Left hindlimb (tissue), 1 donor: ENCODE measurements at regions not wholly inside any gene's neighbourhood (a gene's known extent, or its start where the extent isn't known, plus 50 kb on each side); places are given as distances from the start of the nearest gene placed in this dataset.

Experiments
- DNase-seq: peaks from one replicate; pipeline ENCODE4 v3.0.0-alpha.2; 2018

DNA sequence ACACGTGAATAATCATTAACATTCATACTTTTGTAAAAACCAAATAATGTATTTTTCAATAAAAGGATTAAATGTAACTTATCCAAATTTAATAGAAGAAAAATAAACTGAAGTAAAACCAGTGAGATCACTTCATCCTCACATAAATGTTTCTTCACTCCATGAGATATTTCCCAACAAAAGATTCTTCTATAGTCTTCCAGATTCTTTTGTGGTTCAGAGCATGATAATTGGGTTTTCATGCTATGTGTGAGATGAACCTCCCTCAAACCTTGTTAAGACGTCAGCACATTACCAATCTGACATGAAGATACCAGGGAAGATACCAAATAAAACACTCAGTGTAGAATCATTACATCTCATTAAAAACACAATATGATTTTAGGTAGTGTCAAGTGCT lies 62.9 kb upstream of the OXGR1 start:
- DNase-seq: no peak

GRCh38 chr13:97058391-97058790 lies 64.1 kb upstream of the OXGR1 start:
- no peak for DNase-seq

GRCh38 chr13:97058926-97059325 lies 64.7 kb upstream of the OXGR1 start:
- DNase-seq: no peak

DNA sequence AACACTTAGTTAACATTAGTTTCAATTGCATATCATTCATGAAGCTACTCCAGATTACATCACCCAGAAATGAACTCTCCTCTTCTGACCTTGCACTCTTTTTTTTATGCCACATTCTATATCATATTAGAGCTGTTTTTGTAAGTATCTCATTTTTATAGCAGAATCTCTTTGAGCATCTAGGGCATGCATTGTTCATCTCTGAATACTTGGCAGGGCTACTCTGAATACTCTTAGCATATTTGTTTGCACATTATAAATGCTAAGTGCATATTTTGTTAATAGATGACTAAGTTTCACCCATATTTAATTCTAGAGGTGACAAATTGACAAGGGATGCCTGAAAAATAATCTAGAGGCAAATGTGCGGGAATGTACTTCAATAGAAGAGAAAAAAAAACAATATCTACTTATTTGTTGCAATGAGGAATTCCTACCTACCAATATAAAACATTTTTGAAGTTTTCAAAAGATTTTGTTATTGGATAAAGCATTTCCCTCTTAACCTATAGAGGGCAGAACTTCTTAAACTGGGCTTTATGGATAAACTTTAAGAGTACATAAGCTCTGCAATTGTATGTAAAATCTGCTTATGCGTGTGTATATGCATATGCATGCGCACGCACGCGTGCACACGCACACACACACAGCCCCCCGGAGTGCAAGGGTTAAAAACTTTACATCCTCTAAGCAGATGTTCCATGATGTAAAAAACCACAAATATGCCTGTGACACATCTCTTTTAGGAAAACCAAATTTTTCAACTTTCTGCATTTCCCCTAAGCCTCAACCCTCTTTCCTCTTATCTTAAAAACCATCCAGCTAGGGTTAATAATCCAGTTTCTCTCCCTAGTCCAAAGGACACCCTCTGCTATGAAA lies 73.0 kb upstream of the OXGR1 start:
- no peak for DNase-seq

DNA sequence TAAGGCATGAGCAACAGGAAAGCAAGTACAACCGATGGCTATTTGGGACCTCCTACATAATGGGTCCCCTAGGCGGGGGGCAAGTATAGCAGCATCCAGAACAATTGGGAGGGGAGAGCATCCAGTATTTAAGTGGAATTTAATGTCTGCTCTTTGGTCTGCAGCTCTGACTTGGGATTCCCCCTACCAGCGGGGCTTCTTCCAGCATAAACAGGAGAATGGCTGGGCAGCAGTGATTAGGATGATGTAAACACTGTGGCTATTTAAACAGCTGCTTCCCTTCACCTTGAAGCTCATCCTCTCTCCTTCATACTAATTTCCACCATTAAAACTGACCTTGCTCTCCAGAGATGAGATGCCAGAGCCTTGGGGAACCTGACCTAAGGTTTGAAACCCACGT lies 73.9 kb upstream of the OXGR1 start:
- no peak for DNase-seq

GRCh38 chr13:97069050-97069815 lies 75.0 kb upstream of the OXGR1 start:
- peak; percentile 51 for DNase-seq

GRCh38 chr13:97072297-97072696 lies 78.0 kb upstream of the OXGR1 start:
- no peak for DNase-seq

DNA sequence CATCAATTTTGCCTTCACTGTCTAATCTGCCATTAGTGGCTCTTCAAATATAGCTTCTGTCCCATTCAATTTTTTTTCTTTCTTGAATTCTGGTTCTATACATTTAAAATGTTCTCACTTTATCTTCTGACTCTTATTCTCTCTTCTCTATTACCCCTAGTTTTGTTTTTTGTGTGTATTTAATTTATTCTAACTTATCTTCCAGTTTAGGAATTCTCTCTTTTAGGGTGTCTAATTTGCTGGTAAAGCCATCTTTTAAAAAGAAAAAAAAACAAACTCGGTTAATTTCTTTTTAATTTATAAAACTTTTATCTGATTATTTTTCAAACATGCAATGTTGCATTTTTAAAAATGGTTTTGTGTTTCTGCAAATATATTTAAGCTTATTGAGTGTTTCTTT lies 80.3 kb upstream of the OXGR1 start:
- DNase-seq: no peak

GRCh38 chr13:97076898-97077297 lies 82.6 kb upstream of the OXGR1 start:
- no peak for DNase-seq

DNA sequence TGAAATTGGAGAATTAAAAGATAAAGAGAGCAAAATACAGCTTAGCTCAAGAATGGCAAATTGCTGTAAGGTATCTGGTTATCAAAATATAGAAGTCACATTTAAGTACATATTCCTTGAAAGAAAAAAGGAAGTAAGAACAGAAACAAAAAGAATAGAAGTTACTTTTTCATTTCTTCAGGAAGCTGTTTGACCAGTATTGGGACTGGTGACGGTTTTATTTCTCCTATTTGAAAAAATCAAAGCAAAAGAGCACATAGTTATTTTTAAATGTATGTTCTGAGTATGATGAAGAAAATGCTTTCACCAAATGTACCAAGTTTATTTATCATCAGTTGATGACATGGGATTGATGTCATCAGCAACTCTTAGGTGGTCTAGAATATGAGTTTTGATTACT lies 83.1 kb upstream of the OXGR1 start:
- DNase-seq: no peak

- DNase-seq: no peak
Observed at GRCh38 chr13:97079726-97080125, 85.5 kb upstream of the OXGR1 start.

DNA sequence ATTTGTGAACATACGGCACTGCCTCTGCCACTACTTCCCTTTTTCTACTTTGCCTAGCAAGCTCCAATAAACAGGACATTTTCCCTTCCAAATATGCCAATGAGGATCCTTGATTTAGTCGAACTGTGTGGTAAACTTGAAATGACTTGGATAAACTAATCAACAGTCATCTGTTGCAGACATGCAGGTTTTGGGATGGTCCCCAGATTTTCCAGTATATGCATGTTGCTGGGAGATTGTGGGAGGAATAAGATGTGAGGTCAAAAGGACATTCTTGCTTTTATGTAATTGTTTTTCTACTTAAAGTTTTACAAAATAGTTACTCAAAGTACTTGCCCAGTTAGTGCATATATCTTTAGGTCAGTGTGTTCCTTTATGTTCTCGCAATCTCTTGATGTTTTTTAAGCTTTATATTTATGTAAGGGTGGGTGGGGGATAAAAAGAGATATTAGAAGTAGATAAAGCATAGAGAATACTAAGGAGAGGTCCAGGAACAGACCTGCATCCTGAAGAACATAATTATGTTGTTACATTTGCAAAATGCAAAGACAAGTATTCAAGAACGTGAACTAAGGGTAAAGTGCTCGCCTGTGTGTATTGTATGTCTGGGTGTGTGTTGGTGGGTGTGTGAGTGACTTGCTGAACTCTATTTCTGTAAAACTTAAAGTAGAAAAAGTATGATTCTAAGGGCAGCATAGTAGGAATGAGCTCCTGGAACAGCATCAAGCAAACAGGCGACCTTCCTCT lies 88.4 kb upstream of the OXGR1 start:
- no peak for DNase-seq

- DNase-seq: no peak
Observed at GRCh38 chr13:97091196-97091595, 96.9 kb upstream of the OXGR1 start.

DNA sequence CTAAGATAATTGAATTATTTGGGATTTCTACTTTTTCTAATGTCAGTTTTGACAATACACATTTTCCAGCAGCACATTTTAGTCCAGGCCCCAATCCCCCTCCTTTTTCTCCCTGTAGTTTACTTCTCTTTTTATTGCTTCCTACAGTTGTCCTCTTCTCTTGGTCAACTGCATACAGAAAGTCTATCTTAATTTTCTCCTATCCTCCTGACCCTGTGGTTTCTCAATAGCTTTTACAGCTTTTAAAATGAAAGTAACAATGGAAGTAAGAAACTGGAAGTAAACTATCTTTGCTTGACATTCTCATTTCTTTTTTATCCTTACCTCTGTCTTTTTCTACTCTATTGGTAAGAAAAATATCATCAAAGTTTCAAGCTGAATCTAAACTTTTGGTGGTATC lies 106.5 kb upstream of the OXGR1 start:
- no peak for DNase-seq

GRCh38 chr13:97101912-97102708 lies 107.8 kb upstream of the OXGR1 start:
- no peak for DNase-seq

DNA sequence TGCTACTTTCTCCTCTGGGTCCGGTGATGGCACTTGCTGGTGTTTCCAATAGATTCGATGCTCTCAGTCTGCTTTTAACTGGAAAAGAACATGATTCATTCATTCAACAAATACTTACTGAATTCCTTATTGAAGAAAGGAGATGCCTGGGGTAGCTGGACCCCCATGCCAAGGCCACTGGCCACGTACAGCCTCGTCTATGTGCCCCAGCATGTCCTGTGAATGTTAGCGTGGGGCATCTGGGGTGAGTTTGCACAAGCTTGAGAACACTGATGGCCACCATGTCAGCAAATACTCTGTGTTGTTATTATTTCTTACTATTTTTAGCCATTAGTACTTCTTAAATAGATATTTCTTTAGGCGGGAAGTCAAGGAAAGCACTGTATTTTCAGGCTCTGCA lies 112.0 kb upstream of the OXGR1 start:
- no peak for DNase-seq

GRCh38 chr13:97107815-97108529 lies 113.7 kb upstream of the OXGR1 start:
- DNase-seq: no peak

- DNase-seq: no peak
Observed at GRCh38 chr13:97108530-97108900, 113.6 kb upstream of the MBNL2 start.

DNA sequence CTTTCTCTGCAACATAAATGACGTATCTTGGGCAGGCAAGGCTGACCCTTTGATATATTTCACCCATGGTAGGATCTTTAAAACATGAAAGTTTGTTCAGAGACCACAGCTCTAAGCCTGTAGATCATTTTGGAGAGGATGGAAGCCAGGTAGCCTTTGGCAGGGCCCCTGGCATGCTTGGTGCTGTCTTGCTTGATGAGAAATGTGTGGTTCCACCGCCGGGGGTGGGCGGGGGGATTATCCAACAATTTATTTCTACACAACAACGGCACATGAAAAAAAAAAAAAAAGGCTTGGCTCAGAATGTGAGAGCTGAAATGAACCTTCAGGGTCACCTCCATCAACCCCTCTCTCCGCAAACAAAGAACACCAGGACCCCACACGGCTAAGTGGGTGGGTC lies 112.9 kb upstream of the MBNL2 start:
- DNase-seq: no peak

GRCh38 chr13:97109841-97110492 lies 112.2 kb upstream of the MBNL2 start:
- DNase-seq: peak; percentile 91

GRCh38 chr13:97110936-97111335 lies 111.2 kb upstream of the MBNL2 start:
- DNase-seq: no peak

DNA sequence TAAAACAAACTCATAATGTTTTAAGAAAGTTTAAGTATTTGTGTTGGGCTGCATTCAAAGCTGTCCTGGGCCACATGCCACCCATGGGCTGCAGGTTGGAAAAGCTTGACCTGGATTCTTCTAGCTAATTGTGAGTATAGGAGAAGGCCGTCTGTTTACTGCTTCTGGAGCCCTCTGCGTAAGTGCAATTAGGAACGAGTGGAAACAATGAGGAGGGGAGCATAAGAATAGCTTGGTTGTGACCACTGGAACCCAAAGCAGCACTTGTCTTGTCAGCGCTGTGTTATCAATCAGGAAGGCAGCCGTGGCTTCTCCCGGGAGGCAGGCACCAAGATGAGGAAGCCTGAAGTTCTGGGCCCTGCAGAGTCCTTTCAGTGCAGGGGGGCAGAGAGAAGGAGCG lies 110.4 kb upstream of the MBNL2 start:
- no peak for DNase-seq
